ENCODE measurements at regions not wholly inside any gene's neighbourhood (a gene's known extent, or its start where the extent isn't known, plus 50 kb on each side); places are given as distances from the start of the nearest gene placed in this dataset.

DNA sequence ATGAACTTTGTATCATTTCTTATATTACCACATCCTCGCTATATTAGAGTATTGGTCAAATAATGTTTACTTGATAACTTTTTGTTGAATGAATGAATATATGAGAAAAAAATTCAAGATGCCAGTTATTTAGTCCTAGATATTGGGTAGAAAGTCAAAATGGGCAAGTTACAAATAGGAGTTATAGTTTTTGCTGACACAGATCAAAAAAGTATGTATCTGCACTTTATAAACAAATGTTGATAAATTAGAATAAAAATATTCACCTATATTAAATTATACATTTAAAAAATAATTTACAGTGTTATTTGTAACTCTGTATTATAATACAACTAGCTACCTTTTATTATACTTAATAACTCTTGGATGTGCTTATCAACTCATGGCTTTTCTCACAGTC is 57.8 kb upstream of the NDST4 start:
- intact Hi-C loops (cut with DNase I): no loop called here
- 80% methylated on average over 1 of the region's 1 CpG for WGBS
- Histone ChIP-seq H3K36me3 (no peaks in the 10 kb centered on the region), H3K4me1 (no peaks in the 10 kb centered on the region), H3K4me3 (no peak overlapping the region), H3K27me3 (no peaks in the 10 kb centered on the region), H3K27ac (replicated peaks in 1 of 4) (no peak overlapping the region), H3K9me3 (no peaks in the 10 kb centered on the region)
- TF ChIP-seq EP300 (IDR thresholded peaks at IDR 0.05) (no peak), POLR2A (IDR thresholded peaks at IDR 0.05; ENCODE audit: low read depth) (no peak), POLR2AphosphoS5 (IDR thresholded peaks at IDR 0.05) (no peak)
- TF ChIP-seq, protein P1, sequence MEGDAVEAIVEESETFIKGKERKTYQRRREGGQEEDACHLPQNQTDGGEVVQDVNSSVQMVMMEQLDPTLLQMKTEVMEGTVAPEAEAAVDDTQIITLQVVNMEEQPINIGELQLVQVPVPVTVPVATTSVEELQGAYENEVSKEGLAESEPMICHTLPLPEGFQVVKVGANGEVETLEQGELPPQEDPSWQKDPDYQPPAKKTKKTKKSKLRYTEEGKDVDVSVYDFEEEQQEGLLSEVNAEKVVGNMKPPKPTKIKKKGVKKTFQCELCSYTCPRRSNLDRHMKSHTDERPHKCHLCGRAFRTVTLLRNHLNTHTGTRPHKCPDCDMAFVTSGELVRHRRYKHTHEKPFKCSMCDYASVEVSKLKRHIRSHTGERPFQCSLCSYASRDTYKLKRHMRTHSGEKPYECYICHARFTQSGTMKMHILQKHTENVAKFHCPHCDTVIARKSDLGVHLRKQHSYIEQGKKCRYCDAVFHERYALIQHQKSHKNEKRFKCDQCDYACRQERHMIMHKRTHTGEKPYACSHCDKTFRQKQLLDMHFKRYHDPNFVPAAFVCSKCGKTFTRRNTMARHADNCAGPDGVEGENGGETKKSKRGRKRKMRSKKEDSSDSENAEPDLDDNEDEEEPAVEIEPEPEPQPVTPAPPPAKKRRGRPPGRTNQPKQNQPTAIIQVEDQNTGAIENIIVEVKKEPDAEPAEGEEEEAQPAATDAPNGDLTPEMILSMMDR (IDR thresholded peaks at IDR 0.05): no peak
- no peak for DNase-seq (ENCODE audit: extremely low spot score)

DNA sequence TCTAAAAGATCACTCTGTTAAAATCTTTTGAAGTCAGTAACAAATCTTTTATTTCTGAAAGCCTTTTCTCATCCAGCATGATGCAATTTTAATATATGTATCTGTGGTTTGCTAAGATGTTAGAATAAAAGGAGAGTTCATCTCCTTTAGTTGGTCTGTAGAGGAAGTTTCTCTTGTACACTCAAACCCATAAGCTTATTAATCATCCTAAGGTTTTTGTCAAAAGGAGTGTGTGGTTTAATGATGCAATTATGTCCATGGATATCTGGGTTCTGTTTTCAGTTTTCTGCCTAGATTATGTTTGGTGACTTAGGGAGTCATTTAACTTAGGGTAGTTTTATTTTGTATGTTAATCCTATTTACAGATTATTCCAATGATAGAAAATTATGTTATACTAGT is 52.1 kb upstream of the NDST4 start:
- H3K36me3 ChIP-seq: no peaks in the 10 kb centered on the region
- H3K27me3 ChIP-seq: no peaks in the 10 kb centered on the region
- no peak overlapping the region for H3K4me3 ChIP-seq
- no peaks in the 10 kb centered on the region for H3K9me3 ChIP-seq
- H3K27ac ChIP-seq (replicated peaks in 1 of 4): no peak overlapping the region
- no peak for DNase-seq (ENCODE audit: extremely low spot score)
- intact Hi-C loops (cut with DNase I): no loop called here
- TF ChIP-seq EP300 (IDR thresholded peaks at IDR 0.05) (no peak), POLR2A (IDR thresholded peaks at IDR 0.05; ENCODE audit: low read depth) (no peak), POLR2AphosphoS5 (IDR thresholded peaks at IDR 0.05) (no peak)
- TF ChIP-seq, protein P1 (IDR thresholded peaks at IDR 0.05): no peak
- H3K4me1 ChIP-seq: no peaks in the 10 kb centered on the region

Small RNA genes in the stretch of these regions (small RNA-seq; reads per million reads assigned to genes)
- gene RNU6-119P: 0 reads per million in 3 donors

All from esophagus muscularis mucosa (tissue), 4 donors.